ENCODE measurements at regions not wholly inside any gene's neighbourhood (a gene's known extent, or its start where the extent isn't known, plus 50 kb on each side); places are given as distances from the start of the nearest gene placed in this dataset.
A peak's percentile ranks its signal among the peaks of the same experiment; 100 is the strongest.

GRCh38 chr12:90304231-90304630 lies 595.6 kb upstream of the ATP2B1 start:
- H3K9me3 Mint-ChIP-seq = no peaks in the 10 kb centered on the region
- H3K27ac Mint-ChIP-seq = no peak overlapping the region
- H3K27me3 Mint-ChIP-seq = peaks cover 8% of the 10 kb centered on the region
- H3K4me3 Mint-ChIP-seq = no peak overlapping the region
- POLR2A ChIA-PET = no interaction called here
- DNase-seq (no peak), ATAC-seq (ENCODE audit: low read depth) (no peak)
- H3K36me3 Mint-ChIP-seq = no peaks in the 10 kb centered on the region
- H3K4me1 Mint-ChIP-seq = no peaks in the 10 kb centered on the region

DNA sequence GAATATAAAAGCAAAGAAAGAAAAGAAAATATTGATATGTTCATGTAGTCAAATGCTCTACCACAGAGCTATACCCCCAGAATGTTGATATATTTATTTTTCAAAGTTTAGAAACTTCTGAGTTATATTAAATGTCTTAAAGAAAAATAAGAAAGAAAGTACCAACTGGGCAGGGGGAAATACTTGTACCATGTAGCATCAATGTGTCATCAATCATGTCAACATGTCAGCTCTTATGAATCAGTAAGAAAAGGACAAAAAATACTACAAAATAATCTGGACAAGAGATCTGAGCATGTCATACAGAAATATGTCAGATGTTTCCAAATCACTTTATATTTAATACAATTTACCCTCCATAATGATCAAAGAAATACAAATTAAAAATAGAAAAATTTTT lies 595.1 kb upstream of the ATP2B1 start:
- POLR2A ChIA-PET = no interaction called here
- no peak overlapping the region for H3K27ac Mint-ChIP-seq
- H3K9me3 Mint-ChIP-seq = no peaks in the 10 kb centered on the region
- H3K36me3 Mint-ChIP-seq = no peaks in the 10 kb centered on the region
- peaks cover 1% of the 10 kb centered on the region for H3K4me1 Mint-ChIP-seq
- H3K27me3 Mint-ChIP-seq = peaks cover 8% of the 10 kb centered on the region
- H3K4me3 Mint-ChIP-seq = no peak overlapping the region
- no peak for DNase-seq
- no peak for ATAC-seq (ENCODE audit: low read depth)

- Mint-ChIP-seq H3K4me3 (no peak overlapping the region), H3K27ac (no peak overlapping the region), H3K4me1 (peaks cover 4% of the 10 kb centered on the region), H3K36me3 (no peaks in the 10 kb centered on the region), H3K9me3 (no peaks in the 10 kb centered on the region), H3K27me3 (peaks cover 2% of the 10 kb centered on the region)
- DNase-seq (no peak), ATAC-seq (ENCODE audit: low read depth) (no peak)
- POLR2A ChIA-PET = no interaction called here
Measured at GRCh38 chr12:90301561-90302133, 593.0 kb upstream of the ATP2B1 start.

DNA sequence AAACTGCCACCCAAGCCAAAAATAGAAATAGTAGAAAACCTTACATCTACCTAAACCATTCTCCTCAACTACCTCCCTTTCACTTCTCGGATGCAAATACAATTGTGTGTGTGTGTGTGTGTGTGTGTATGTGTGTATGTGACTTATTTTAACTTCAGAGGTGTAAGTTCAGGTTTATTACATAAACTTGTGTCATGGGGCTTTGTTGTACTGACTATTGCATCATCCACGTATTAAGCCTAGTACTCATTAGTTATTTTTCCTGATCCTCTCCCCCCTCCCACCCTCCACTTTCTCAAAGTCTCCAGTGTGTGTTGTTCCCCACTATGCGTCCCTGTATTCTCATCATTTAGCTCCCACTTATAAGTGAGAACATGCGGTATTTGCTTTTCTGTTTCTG lies 592.5 kb upstream of the ATP2B1 start:
- Mint-ChIP-seq H3K36me3 (no peaks in the 10 kb centered on the region), H3K4me1 (peaks cover 4% of the 10 kb centered on the region), H3K27ac (no peak overlapping the region), H3K27me3 (no peaks in the 10 kb centered on the region), H3K9me3 (no peaks in the 10 kb centered on the region), H3K4me3 (no peak overlapping the region)
- DNase-seq (no peak), ATAC-seq (ENCODE audit: low read depth) (no peak)
- POLR2A ChIA-PET = no interaction called here

DNA sequence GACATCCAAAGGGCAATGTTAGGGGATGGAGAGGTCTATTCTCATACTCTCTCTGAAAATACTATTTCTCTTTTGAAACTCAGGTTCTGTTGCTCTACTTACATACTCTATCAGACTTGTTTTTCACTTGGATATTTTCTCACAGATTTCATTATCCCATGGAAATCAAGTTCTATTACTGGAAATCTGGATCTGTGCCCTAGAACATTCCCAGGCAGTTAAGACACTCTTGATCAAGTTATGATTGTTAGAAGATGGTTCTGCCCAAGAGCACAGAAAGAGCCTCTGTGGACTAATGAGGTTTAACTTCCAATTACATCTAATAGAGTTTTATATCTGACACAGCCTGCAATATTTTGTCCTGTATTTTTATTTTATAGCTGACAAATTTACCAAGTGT lies 591.0 kb upstream of the ATP2B1 start:
- POLR2A ChIA-PET = no interaction called here
- no peak for DNase-seq
- H3K27ac Mint-ChIP-seq = peak overlapping the region; percentile 39
- peaks cover 4% of the 10 kb centered on the region for H3K4me1 Mint-ChIP-seq
- no peaks in the 10 kb centered on the region for H3K9me3 Mint-ChIP-seq
- peak overlapping the region; percentile 40 for H3K4me3 Mint-ChIP-seq
- ATAC-seq (ENCODE audit: low read depth) = no peak
- no peaks in the 10 kb centered on the region for H3K36me3 Mint-ChIP-seq
- H3K27me3 Mint-ChIP-seq = peaks cover 3% of the 10 kb centered on the region

- H3K27ac Mint-ChIP-seq = peak overlapping the region; percentile 39
- peak; percentile 83 for ATAC-seq (ENCODE audit: low read depth)
Measured at GRCh38 chr12:90299121-90299520, 590.5 kb upstream of the ATP2B1 start.

DNA sequence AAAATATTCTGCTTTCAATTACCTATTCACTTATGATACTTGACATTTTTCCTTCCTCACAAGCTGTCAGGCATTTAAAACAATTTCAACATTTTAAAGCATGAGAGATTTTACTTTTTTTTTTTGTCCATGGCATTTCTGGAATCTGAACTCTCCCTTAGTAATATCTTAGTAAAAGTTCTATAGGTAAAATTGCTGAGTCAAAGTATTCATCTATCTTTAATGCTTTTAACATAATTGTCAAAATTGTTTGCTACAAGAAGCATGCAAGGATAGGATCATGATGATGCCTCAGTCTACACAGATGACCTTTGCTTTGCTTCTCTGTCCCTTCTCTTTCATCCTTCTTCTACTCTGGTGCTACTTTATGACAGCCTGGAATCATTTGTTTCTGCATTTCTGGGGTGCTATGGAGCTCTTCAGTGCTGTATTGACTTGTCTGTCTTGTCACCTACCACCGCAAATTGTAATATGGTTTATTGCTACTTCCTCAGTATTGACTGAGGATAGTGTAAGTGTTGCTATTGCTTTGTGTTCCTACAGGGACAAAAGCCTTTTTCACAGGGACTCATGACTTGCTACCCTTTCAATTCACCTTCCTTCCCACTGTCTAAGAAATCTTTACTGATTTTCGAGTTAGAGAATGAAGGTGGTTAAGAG lies 589.8 kb upstream of the ATP2B1 start:
- no peaks in the 10 kb centered on the region for H3K36me3 Mint-ChIP-seq
- POLR2A ChIA-PET = no interaction called here
- no peak for ATAC-seq (ENCODE audit: low read depth)
- peaks cover 5% of the 10 kb centered on the region for H3K27me3 Mint-ChIP-seq
- peak overlapping the region; percentile 17 for H3K4me3 Mint-ChIP-seq
- no peaks in the 10 kb centered on the region for H3K9me3 Mint-ChIP-seq
- no peak overlapping the region for H3K27ac Mint-ChIP-seq
- DNase-seq = no peak
- H3K4me1 Mint-ChIP-seq = peaks cover 4% of the 10 kb centered on the region

More at GRCh38 chr12:90299121-90299520, 590.5 kb upstream of the ATP2B1 start:
- H3K27me3 Mint-ChIP-seq = peaks cover 3% of the 10 kb centered on the region
- no peaks in the 10 kb centered on the region for H3K9me3 Mint-ChIP-seq
- no peaks in the 10 kb centered on the region for H3K36me3 Mint-ChIP-seq
- peak overlapping the region; percentile 40 for H3K4me3 Mint-ChIP-seq
- peaks cover 4% of the 10 kb centered on the region for H3K4me1 Mint-ChIP-seq
- no peak for DNase-seq
- POLR2A ChIA-PET = no interaction called here

GRCh38 chr12:90295858-90296257 lies 587.2 kb upstream of the ATP2B1 start:
- H3K9me3 Mint-ChIP-seq = peaks cover 1% of the 10 kb centered on the region
- no peaks in the 10 kb centered on the region for H3K36me3 Mint-ChIP-seq
- ATAC-seq (ENCODE audit: low read depth) = no peak
- peaks cover 4% of the 10 kb centered on the region for H3K4me1 Mint-ChIP-seq
- no peak overlapping the region for H3K27ac Mint-ChIP-seq
- H3K27me3 Mint-ChIP-seq = peaks cover 9% of the 10 kb centered on the region
- no peak overlapping the region for H3K4me3 Mint-ChIP-seq
- POLR2A ChIA-PET = no interaction called here
- no peak for DNase-seq

DNA sequence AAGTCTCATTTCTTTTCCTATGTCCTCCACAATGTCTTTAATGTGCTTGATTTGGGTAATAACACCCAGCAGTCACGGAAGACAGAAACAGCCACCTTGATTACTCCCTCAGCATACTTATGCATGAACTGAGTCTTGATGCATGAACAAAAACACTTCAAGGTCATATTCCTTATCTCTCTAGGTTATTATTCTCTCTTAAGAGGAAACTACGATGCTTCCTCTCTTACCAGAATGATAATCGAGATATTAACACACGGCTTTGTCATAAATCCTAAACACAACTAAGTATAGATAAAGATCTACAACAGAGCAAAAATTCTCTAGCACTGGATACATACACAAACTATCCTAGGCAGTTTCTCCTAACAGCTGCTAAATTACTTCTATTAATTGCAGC lies 583.5 kb upstream of the ATP2B1 start:
- Mint-ChIP-seq H3K4me1 (no peaks in the 10 kb centered on the region), H3K27ac (no peak overlapping the region), H3K27me3 (peaks cover 12% of the 10 kb centered on the region), H3K4me3 (no peak overlapping the region), H3K9me3 (peaks cover 5% of the 10 kb centered on the region), H3K36me3 (no peaks in the 10 kb centered on the region)
- DNase-seq (no peak), ATAC-seq (ENCODE audit: low read depth) (no peak)
- POLR2A ChIA-PET = no interaction called here

GRCh38 chr12:90290980-90291975 lies 582.6 kb upstream of the ATP2B1 start:
- H3K27ac Mint-ChIP-seq = no peak overlapping the region
- DNase-seq = no peak
- peaks cover 5% of the 10 kb centered on the region for H3K9me3 Mint-ChIP-seq
- H3K4me1 Mint-ChIP-seq = no peaks in the 10 kb centered on the region
- H3K4me3 Mint-ChIP-seq = no peak overlapping the region
- H3K36me3 Mint-ChIP-seq = no peaks in the 10 kb centered on the region
- POLR2A ChIA-PET = no interaction called here
- peaks cover 12% of the 10 kb centered on the region for H3K27me3 Mint-ChIP-seq
- ATAC-seq (ENCODE audit: low read depth) = no peak

DNA sequence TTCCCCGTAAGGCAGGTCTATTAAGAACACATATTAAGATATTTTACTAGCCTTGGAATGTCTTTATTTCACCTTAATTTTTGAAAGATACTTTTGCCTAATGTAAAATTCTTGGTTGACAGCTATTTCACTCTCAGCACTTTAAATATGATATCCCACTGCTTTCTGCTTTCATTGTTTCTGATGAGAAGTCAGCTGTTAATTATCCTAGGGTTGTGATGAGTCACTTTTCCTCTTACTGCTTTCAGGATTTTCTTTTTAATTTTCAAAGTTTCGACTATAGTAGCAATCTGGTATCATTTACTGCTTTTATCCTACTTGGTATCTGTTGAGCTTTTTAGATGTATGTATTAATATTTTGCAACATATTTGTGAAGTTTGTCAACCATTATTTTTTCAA lies 578.9 kb upstream of the ATP2B1 start:
- no peaks in the 10 kb centered on the region for H3K36me3 Mint-ChIP-seq
- DNase-seq (no peak), ATAC-seq (ENCODE audit: low read depth) (no peak)
- H3K27ac Mint-ChIP-seq = no peak overlapping the region
- peaks cover 4% of the 10 kb centered on the region for H3K27me3 Mint-ChIP-seq
- POLR2A ChIA-PET = no interaction called here
- H3K4me1 Mint-ChIP-seq = no peaks in the 10 kb centered on the region
- H3K4me3 Mint-ChIP-seq = no peak overlapping the region
- H3K9me3 Mint-ChIP-seq = peaks cover 8% of the 10 kb centered on the region

DNA sequence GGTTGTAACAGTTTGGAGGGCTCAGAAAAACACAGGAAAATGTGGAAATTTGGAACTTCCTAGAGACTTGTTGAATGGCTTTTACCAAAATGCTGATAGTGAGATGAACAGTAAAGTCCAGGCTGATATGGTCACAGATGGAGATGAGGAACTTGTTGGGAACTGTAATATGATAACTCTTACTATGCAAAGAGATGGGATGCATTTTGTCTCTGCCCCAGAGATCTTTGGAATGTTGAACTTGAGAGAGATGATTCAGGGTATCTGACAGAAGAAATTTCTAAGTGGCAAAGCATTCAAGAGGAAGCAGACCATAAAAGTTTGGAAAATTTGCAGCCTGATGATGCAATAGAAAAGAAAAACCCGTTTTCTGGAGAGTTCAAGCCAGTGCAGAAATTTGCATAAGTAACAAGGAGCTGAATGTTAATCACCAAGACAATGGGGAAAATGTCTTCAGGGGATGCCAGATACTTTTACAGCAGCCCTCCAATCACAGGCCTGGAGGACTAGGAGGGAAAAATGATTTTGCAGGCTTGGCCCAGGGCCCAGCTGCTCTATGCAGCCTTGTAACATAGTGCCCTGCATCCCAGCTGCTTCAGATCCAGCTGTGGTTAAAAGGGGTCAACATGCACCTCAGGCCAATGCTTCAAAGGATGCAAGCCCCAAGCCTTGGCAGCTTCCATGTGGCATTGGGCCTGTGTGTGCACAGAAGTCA lies 572.7 kb upstream of the ATP2B1 start:
- peaks cover 14% of the 10 kb centered on the region for H3K9me3 Mint-ChIP-seq
- ATAC-seq (ENCODE audit: low read depth) (no peak), DNase-seq (no peak)
- POLR2A ChIA-PET = no interaction called here
- H3K27ac Mint-ChIP-seq = no peak overlapping the region
- no peak overlapping the region for H3K4me3 Mint-ChIP-seq
- H3K27me3 Mint-ChIP-seq = no peaks in the 10 kb centered on the region
- no peaks in the 10 kb centered on the region for H3K4me1 Mint-ChIP-seq
- H3K36me3 Mint-ChIP-seq = peaks cover 3% of the 10 kb centered on the region

- Mint-ChIP-seq H3K27me3 (no peaks in the 10 kb centered on the region), H3K4me1 (no peaks in the 10 kb centered on the region), H3K4me3 (no peak overlapping the region), H3K27ac (no peak overlapping the region), H3K36me3 (peaks cover 3% of the 10 kb centered on the region), H3K9me3 (peaks cover 14% of the 10 kb centered on the region)
- ATAC-seq (ENCODE audit: low read depth) (peak; percentile 42), DNase-seq (no peak)
- POLR2A ChIA-PET = no interaction called here
Measured at GRCh38 chr12:90280564-90281058, 572.0 kb upstream of the ATP2B1 start.
